Activated naive CD4-positive, alpha-beta T cell treated with anti-CD3 and anti-CD28 coated beads for 36 hours (primary cell): ENCODE measurements at regions not wholly inside any gene's neighbourhood (a gene's known extent, or its start where the extent isn't known, plus 50 kb on each side); places are given as distances from the start of the nearest gene placed in this dataset.
"Not testable (repeated sequence)": the region's sequence is repeated elsewhere in the genome, so short reads cannot be mapped to it uniquely, and the experiment has no call there.

Experiments used
- CTCF ChIA-PET: fragments of 350-600 bp; sonication (Branson Sonifier 250); formaldehyde crosslinking; loops from one replicate; lab custom pipeline; 2021; ENCODE audit warnings: antibody characterized with exemption; lab: Charles Lee
- DNase-seq: peaks from one replicate; pipeline ENCODE4 v3.0.0-alpha.2; 2020
- H3K27ac Mint-ChIP-seq: one replicate; pipeline ENCODE4 v1.8.0; 2021; ENCODE audit warnings: mild to moderate bottlenecking, mixed read lengths
- H3K27me3 Mint-ChIP-seq: one replicate; pipeline ENCODE4 v1.8.0; 2021; ENCODE audit warnings: low read depth, mixed read lengths
- H3K36me3 Mint-ChIP-seq: one replicate; pipeline ENCODE4 v1.8.0; 2021; ENCODE audit warnings: low read depth, mixed read lengths
- H3K4me1 Mint-ChIP-seq: one replicate; pipeline ENCODE4 v1.8.0; 2021; ENCODE audit warnings: low read depth, mixed read lengths
- H3K4me3 Mint-ChIP-seq: one replicate; pipeline ENCODE4 v1.8.0; 2021; ENCODE audit warnings: mild to moderate bottlenecking, moderate library complexity, mixed read lengths
- H3K9me3 Mint-ChIP-seq: one replicate; pipeline ENCODE4 v1.8.0; 2021; ENCODE audit warnings: mixed read lengths
- intact Hi-C: fragments of 100-400 bp; cut with micrococcal nuclease; formaldehyde crosslinking; loops from one replicate; pipeline ENCODE4 v1.15.1; 2023

DNA sequence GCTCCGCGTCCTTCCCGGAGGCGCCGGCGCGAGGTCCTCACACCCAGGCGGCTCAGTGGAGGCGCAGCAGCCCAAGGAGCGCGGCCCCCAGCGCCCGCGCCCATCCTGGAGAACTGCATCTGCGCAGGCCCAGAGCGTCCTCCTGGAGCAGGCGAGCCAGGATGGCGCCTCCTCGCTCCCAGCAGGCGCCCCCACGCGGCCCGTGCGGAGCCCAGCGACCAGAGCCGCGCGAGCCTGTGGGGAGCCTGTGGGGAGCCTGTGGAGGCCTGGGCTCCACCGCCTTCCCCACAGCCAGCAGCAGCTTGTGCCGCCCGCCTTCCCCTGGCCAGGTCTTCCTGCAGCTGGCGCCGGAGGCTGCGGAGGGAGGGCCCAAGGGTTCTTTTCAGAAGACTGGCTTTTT, 953.9 kb downstream of the TMEM121 start:
- H3K36me3 Mint-ChIP-seq, CTCF ChIA-PET, DNase-seq, intact Hi-C loops, H3K27me3 Mint-ChIP-seq, H3K4me3 Mint-ChIP-seq, H3K27ac Mint-ChIP-seq, H3K4me1 Mint-ChIP-seq, H3K9me3 Mint-ChIP-seq: not testable (repeated sequence)

DNA sequence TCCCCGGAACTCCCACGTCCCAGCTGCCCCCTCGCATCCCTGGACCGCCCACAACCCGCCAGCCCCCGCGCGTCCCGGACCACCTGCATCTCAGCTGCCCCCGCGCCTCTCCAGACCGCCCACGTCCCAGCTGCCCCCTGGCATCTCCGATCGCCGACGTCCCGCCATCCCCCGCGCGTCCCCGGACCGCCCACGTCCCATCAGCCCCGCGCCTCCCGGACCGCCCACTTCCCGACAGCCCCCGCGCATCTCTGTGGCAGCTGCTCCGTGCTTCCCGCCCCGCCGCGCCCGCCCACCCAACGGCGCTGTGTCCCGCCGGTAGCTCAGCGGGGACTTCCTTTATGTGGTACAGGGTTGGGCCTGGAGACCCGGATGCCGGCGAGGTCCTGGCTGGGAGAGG, 955.8 kb downstream of the TMEM121 start:
- H3K27me3 Mint-ChIP-seq, H3K4me3 Mint-ChIP-seq, H3K27ac Mint-ChIP-seq, DNase-seq, H3K36me3 Mint-ChIP-seq, H3K4me1 Mint-ChIP-seq, H3K9me3 Mint-ChIP-seq, CTCF ChIA-PET, intact Hi-C loops: not testable (repeated sequence)

DNA sequence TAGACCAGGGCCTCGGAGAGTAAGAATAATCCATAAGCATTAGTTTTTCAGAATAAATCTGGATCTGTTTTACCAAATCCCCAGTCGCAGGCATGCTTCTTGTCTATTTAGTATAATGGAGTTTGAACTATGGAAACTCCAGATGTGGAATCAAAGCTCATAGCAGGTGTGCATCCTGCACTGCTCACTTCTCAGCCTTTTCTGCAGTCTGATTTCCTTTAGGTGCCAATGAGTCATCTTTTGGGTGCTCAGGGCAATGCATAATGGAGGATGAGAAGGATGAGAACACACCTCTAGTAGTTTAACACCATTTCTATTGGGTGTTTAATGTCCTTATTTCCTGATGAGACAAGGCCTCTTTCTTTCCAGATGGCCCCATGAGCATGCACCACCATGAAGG, 961.2 kb downstream of the TMEM121 start:
- no peak overlapping the region for H3K27ac Mint-ChIP-seq
- H3K4me1 Mint-ChIP-seq = peaks cover 13% of the 10 kb centered on the region
- no peaks in the 10 kb centered on the region for H3K9me3 Mint-ChIP-seq
- no peaks in the 10 kb centered on the region for H3K36me3 Mint-ChIP-seq
- CTCF ChIA-PET = interaction anchor here (1.0 to 8.3 kb wide), 6 partner anchors 18 to 77 kb away, joined by 3 to 100 read pairs (median 8); no protein-coding TSS in a partner anchor
- H3K4me3 Mint-ChIP-seq = no peak overlapping the region
- no peaks in the 10 kb centered on the region for H3K27me3 Mint-ChIP-seq
- no peak for DNase-seq
- intact Hi-C loops = no loop called here

DNA sequence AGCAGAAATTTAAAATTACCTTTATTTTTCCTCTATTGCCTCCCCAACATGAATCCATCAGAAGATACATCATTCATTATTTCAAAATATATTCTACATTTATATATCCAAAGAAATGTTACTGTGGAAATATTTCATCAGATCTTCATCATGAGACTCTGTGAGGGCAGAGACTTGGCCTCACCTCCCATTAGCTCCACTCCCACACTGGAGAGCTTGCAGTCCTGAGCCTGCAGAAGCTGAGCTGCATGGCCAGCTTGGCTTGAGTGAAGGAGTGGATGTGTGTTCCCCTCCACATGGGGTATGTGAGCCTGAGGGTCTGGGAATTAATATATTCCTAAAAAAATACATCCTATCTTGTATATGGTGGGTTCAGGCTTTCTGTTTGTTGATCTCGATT, 961.9 kb downstream of the TMEM121 start:
- H3K9me3 Mint-ChIP-seq = no peaks in the 10 kb centered on the region
- H3K4me1 Mint-ChIP-seq = peaks cover 13% of the 10 kb centered on the region
- no peaks in the 10 kb centered on the region for H3K27me3 Mint-ChIP-seq
- DNase-seq = no peak
- no peak overlapping the region for H3K27ac Mint-ChIP-seq
- H3K4me3 Mint-ChIP-seq = no peak overlapping the region
- CTCF ChIA-PET = interaction anchor here (0.9 to 8.3 kb wide), 9 partner anchors 10 to 76 kb away, joined by 3 to 100 read pairs (median 3); no protein-coding TSS in a partner anchor
- intact Hi-C loops = no loop called here
- H3K36me3 Mint-ChIP-seq = no peaks in the 10 kb centered on the region

DNA sequence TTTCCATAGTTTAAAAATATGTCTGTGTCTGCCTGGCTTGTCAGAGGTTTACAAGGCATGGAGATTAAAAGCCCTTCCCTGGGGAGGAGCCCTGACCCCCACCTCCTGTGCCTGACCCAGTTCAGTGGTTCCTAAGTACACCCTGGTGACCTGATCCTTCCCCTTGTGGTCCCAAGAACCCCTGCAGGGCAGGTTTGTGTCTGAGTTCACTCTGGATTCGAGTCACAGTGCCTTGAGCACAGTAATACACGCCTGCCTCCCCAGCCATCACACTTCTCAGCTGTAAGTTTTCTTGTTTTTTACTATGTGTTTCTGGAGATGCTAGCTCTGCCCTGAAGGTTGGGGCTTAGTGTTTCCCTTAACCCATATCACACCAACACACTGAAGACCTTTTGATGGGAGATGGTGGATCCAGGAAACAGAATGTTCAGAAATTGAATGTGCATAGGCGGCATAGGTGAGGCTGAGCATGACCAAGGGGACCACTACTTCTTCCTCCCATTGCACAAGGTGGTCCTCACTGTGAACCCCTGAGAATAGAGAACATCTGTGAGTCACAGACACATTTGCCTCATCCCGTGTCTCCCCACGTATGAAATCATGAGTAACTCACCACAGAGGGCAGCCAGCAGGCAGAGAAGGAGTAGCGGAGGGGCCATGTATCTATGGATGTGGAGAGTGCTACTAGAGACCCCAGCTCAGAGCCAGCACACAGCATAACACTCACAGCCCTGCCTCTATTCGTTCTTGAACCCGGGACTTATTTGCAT, 962.9 kb downstream of the TMEM121 start:
- H3K9me3 Mint-ChIP-seq = no peaks in the 10 kb centered on the region
- intact Hi-C loops = loop anchor here (1.0 kb wide), 1 partner anchor 18 kb away; no protein-coding TSS in a partner anchor
- peak; percentile 43 for DNase-seq
- H3K4me1 Mint-ChIP-seq = peaks cover 18% of the 10 kb centered on the region
- H3K36me3 Mint-ChIP-seq = no peaks in the 10 kb centered on the region
- H3K27ac Mint-ChIP-seq = peak overlapping the region; percentile 20
- no peak overlapping the region for H3K4me3 Mint-ChIP-seq
- CTCF ChIA-PET = interaction anchor here (0.9 to 8.3 kb wide), 12 partner anchors 11 to 72 kb away, joined by 3 to 100 read pairs (median 6); no protein-coding TSS in a partner anchor
- H3K27me3 Mint-ChIP-seq = no peaks in the 10 kb centered on the region

DNA sequence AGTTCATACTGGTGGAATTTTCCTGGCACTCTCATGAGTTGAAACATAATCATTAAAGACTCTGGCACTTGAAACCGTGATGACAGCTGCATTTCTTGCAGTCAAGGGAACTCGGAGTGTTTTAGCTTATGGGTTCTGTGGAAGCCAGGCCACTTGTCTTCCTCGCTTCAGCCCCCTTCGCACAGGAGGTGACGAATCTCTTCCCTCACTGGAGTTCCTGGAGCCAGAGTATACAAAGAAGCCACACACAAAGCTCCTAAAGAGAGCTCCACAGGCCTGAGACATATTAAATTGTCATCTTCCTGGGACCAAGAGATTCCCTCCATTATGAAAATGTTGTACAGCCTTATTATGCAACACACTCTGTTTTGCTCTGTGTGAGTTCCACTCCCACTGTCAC, 964.1 kb downstream of the TMEM121 start:
- H3K4me3 Mint-ChIP-seq = no peak overlapping the region
- no peak overlapping the region for H3K27ac Mint-ChIP-seq
- DNase-seq = no peak
- H3K27me3 Mint-ChIP-seq = no peaks in the 10 kb centered on the region
- intact Hi-C loops = no loop called here
- peaks cover 2% of the 10 kb centered on the region for H3K9me3 Mint-ChIP-seq
- H3K36me3 Mint-ChIP-seq = no peaks in the 10 kb centered on the region
- CTCF ChIA-PET = interaction anchor here (1.1 to 8.3 kb wide), 11 partner anchors 13 to 73 kb away, joined by 3 to 100 read pairs (median 8); no protein-coding TSS in a partner anchor
- peaks cover 27% of the 10 kb centered on the region for H3K4me1 Mint-ChIP-seq

DNA sequence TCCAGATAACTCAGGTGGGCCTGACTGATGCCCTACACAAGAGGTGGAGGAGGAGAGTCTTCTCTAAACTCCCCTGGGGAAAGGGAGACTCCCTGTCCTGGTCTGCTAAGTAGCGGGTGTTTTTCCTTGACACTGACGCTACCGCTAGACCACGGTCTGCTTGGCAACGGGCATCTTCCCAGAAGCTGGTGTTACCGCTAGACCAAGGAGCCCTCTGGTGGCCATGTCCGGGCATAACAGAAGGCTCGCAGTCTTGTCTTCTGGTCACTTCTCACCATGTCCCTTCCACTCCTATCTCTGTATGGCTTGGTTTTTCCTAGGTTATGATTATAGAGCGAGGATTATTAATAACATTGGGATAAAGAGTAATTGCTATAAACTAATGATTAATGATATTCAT, 965.5 kb downstream of the TMEM121 start:
- Mint-ChIP-seq H3K4me3 (no peak overlapping the region), H3K9me3 (peaks cover 2% of the 10 kb centered on the region), H3K27me3 (no peaks in the 10 kb centered on the region), H3K4me1 (peaks cover 27% of the 10 kb centered on the region), H3K36me3 (no peaks in the 10 kb centered on the region), H3K27ac (no peak overlapping the region)
- CTCF ChIA-PET = interaction anchor here (0.7 to 8.3 kb wide), 8 partner anchors 13 to 74 kb away, joined by 3 to 100 read pairs (median 9); no protein-coding TSS in a partner anchor
- intact Hi-C loops = no loop called here
- peak; percentile 43 for DNase-seq

DNA sequence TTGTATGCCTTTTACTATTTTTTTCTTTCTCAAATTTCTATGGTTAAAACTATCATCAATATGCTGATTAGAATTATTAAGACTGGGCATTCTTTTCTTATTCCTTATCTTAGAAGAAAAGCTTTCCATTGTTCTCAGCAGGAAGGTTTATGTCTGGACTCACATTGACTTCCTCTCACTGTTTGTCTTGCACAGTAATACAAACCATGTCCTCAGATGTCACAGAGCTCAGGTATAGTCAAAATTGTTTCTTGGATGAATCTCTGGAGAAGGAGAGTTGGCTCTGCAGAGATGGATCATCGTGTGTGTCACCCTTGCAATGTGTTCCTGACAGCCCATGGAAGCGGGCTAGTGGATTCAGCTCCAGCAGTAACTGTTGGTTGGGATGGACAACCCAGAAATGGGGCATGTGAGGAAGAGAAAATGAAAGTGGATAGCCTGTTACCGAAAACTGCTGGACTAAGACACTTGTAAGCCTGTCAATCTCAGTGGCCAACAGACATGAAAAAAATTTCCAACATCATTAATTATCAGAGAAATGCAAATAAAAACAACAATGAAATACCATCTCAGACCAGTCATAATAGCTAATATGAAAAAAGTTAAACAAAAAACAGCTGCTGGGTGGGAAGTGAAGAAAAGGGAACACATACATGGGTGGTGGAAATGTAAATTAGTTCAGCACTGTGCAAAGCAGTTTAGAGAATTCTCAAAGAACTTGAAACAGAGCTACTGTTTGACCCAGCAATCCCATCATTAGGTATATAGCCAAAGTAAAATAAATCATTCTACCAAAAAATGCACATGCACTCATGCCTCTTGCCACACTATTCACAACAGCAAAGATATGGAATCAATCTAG, 967.8 kb downstream of the TMEM121 start:
- DNase-seq = no peak
- peak overlapping the region; percentile 41 for H3K4me3 Mint-ChIP-seq
- peaks cover 2% of the 10 kb centered on the region for H3K9me3 Mint-ChIP-seq
- no peak overlapping the region for H3K27ac Mint-ChIP-seq
- no peaks in the 10 kb centered on the region for H3K36me3 Mint-ChIP-seq
- intact Hi-C loops = no loop called here
- H3K4me1 Mint-ChIP-seq = peaks cover 21% of the 10 kb centered on the region
- CTCF ChIA-PET = interaction anchor here (0.6 to 8.3 kb wide), 8 partner anchors 11 to 77 kb away, joined by 3 to 100 read pairs (median 4); no protein-coding TSS in a partner anchor
- no peaks in the 10 kb centered on the region for H3K27me3 Mint-ChIP-seq

DNA sequence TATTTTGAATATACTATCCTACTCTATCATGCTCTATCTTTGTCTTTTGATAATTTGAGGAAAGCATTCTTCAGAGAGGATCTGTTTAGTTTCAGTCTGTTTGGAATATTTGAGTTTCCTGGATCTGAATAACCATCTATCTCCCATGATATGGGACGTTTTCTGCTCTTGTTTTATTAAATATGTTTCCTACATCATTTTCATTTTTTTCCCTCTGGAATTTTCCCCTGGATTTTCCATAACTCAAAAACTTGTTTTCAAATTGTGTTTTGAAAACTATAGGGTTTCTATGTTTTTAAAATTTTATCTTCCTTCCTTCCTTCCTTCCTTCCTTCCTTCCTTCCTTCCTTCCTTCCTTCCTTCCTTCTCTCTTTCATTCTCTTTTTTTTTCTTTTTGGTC, 974.2 kb downstream of the TMEM121 start:
- H3K27me3 Mint-ChIP-seq = no peaks in the 10 kb centered on the region
- no peaks in the 10 kb centered on the region for H3K9me3 Mint-ChIP-seq
- H3K4me1 Mint-ChIP-seq = peaks cover 16% of the 10 kb centered on the region
- CTCF ChIA-PET = interaction anchor here (0.6 to 9.4 kb wide), 9 partner anchors 9 to 83 kb away, joined by 3 to 100 read pairs (median 5); no protein-coding TSS in a partner anchor
- H3K27ac Mint-ChIP-seq = no peak overlapping the region
- no peak for DNase-seq
- no peak overlapping the region for H3K4me3 Mint-ChIP-seq
- intact Hi-C loops = no loop called here
- no peaks in the 10 kb centered on the region for H3K36me3 Mint-ChIP-seq

DNA sequence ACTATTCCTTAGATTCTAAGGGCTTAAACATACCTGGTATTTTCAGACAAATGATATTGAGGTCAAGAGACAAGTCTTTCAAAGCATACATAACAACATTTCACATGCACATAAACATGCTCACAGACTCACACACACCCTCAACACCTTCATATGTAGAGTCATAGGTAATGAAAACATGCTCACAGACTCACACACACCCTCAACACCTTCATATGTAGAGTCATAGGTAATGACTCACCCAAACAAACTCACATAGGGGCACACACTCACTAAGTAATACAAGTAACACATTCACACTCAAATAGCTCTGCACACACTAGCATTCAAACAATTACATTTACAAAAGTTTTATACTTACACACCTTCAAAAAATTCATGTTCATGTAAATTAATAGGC, 975.5 kb downstream of the TMEM121 start:
- CTCF ChIA-PET = interaction anchor here (1.0 to 9.4 kb wide), 8 partner anchors 11 to 193 kb away, joined by 3 to 100 read pairs (median 4); no protein-coding TSS in a partner anchor
- H3K4me3 Mint-ChIP-seq = no peak overlapping the region
- H3K27ac Mint-ChIP-seq = no peak overlapping the region

DNA sequence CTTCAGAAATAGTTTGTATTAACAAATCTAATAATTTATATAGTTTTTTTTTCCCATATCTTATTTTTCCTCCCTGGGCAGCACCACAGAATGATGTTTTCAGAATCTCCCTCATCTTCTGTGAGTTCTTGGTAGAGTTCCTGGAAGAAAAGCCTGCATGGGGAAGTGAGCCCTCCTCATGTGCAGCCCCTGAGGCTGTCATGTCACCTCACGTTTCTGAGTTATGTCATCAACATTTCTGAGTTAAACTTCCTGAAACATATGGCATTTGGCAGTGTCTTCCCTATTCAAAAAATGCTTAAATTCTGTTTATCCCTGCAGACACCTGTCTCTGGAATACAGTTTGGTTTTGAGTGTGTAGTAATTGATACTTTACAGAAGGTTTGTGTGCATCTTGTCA, 979.0 kb downstream of the TMEM121 start:
- no peak for DNase-seq
- intact Hi-C loops = no loop called here
- Mint-ChIP-seq H3K4me3 (no peak overlapping the region), H3K4me1 (peaks cover 60% of the 10 kb centered on the region), H3K27me3 (no peaks in the 10 kb centered on the region), H3K27ac (no peak overlapping the region), H3K9me3 (no peaks in the 10 kb centered on the region), H3K36me3 (no peaks in the 10 kb centered on the region)
- CTCF ChIA-PET = interaction anchor here (9.4 kb wide), 1 partner anchor 14 kb away, joined by 100 read pairs; no protein-coding TSS in a partner anchor

More for the DNA sequence above, 975.5 kb downstream of the TMEM121 start:
- intact Hi-C loops = no loop called here
- Mint-ChIP-seq H3K36me3 (no peaks in the 10 kb centered on the region), H3K9me3 (no peaks in the 10 kb centered on the region), H3K27me3 (no peaks in the 10 kb centered on the region), H3K4me1 (peaks cover 26% of the 10 kb centered on the region)
- no peak for DNase-seq

DNA sequence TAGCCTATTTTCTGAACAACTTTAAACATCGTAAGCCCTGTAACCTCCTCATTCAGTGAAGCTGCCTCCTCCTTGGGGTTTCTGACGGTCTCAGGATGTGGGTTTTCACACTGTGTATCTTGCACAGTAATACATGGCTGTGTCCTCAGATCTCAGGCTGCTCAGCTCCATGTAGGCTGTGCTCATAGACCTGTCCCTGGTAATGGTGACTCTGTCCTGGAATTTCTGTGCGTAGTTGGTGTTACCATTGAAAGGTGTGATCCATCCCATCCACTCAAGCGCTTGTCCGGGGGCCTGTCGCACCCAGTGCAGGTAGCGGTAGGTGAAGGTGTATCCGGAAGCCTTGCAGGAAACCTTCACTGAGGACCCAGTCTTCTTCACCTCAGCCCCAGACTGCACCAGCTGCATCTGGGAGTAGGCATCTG, 980.5 kb downstream of the TMEM121 start:
- Mint-ChIP-seq H3K9me3 (no peaks in the 10 kb centered on the region), H3K4me1 (peaks cover 76% of the 10 kb centered on the region), H3K4me3 (peak overlapping the region; percentile 46), H3K27me3 (no peaks in the 10 kb centered on the region), H3K36me3 (no peaks in the 10 kb centered on the region), H3K27ac (peak overlapping the region; percentile 79)
- intact Hi-C loops = loop anchor here (1.0 to 2.0 kb wide), 4 partner anchors 18 to 154 kb away; no protein-coding TSS in a partner anchor
- CTCF ChIA-PET = interaction anchor here (0.9 to 9.4 kb wide), 14 partner anchors 10 to 89 kb away, joined by 3 to 100 read pairs (median 10); no protein-coding TSS in a partner anchor
- peak; percentile 85 for DNase-seq
